ENCODE measurements at regions not wholly inside any gene's neighbourhood (a gene's known extent, or its start where the extent isn't known, plus 50 kb on each side); places are given as distances from the start of the nearest gene placed in this dataset.

- peaks cover 4% of the 10 kb centered on the region for H3K36me3 Mint-ChIP-seq
- CTCF ChIA-PET: interaction anchor here (0.6 kb wide), 1 partner anchor 960 kb away, joined by 4 read pairs; no protein-coding TSS in a partner anchor
- H3K9me3 Mint-ChIP-seq (ENCODE audit: low read depth): no peaks in the 10 kb centered on the region
- no peak for DNase-seq
- peaks cover 26% of the 10 kb centered on the region for H3K4me1 Mint-ChIP-seq
- H3K27ac Mint-ChIP-seq: peak overlapping the region; percentile 20
- H3K27me3 Mint-ChIP-seq: no peaks in the 10 kb centered on the region
- ATAC-seq: no peak
- H3K4me3 Mint-ChIP-seq: no peak overlapping the region
These were observed 226.3 kb downstream of the AHR start for GRCh38 chr7:17524746-17525145.

GRCh38 chr7:17526621-17527020 lies 228.2 kb downstream of the AHR start:
- Mint-ChIP-seq H3K27ac (no peak overlapping the region), H3K36me3 (peaks cover 4% of the 10 kb centered on the region), H3K4me1 (peaks cover 20% of the 10 kb centered on the region), H3K27me3 (no peaks in the 10 kb centered on the region), H3K9me3 (ENCODE audit: low read depth) (no peaks in the 10 kb centered on the region), H3K4me3 (no peak overlapping the region)
- no peak for DNase-seq
- CTCF ChIA-PET: no interaction called here
- no peak for ATAC-seq

- DNase-seq (no peak), ATAC-seq (no peak)
- peaks cover 24% of the 10 kb centered on the region for H3K4me1 Mint-ChIP-seq
- CTCF ChIA-PET: no interaction called here
- H3K9me3 Mint-ChIP-seq (ENCODE audit: low read depth): no peaks in the 10 kb centered on the region
- H3K27ac Mint-ChIP-seq: no peak overlapping the region
- no peak overlapping the region for H3K4me3 Mint-ChIP-seq
- peaks cover 2% of the 10 kb centered on the region for H3K27me3 Mint-ChIP-seq
- H3K36me3 Mint-ChIP-seq: peaks cover 4% of the 10 kb centered on the region
These were observed 230.2 kb downstream of the AHR start for GRCh38 chr7:17528636-17529035.

GRCh38 chr7:17530244-17530643 lies 231.8 kb downstream of the AHR start:
- CTCF ChIA-PET: interaction anchor here (1.1 kb wide), 1 partner anchor 8 kb away, joined by 3 read pairs; no protein-coding TSS in a partner anchor
- H3K36me3 Mint-ChIP-seq: peaks cover 4% of the 10 kb centered on the region
- H3K4me3 Mint-ChIP-seq: no peak overlapping the region
- peaks cover 2% of the 10 kb centered on the region for H3K27me3 Mint-ChIP-seq
- no peak for ATAC-seq
- DNase-seq: no peak
- peaks cover 14% of the 10 kb centered on the region for H3K4me1 Mint-ChIP-seq
- no peak overlapping the region for H3K27ac Mint-ChIP-seq
- H3K9me3 Mint-ChIP-seq (ENCODE audit: low read depth): no peaks in the 10 kb centered on the region

GRCh38 chr7:17530741-17531421 lies 232.4 kb downstream of the AHR start:
- CTCF ChIA-PET: interaction anchor here (1.1 to 1.5 kb wide), 3 partner anchors 9 to 228 kb away, joined by 3 to 5 read pairs (median 4); no protein-coding TSS in a partner anchor
- Mint-ChIP-seq H3K4me1 (peaks cover 13% of the 10 kb centered on the region), H3K27ac (no peak overlapping the region), H3K27me3 (peaks cover 2% of the 10 kb centered on the region), H3K9me3 (ENCODE audit: low read depth) (no peaks in the 10 kb centered on the region), H3K4me3 (no peak overlapping the region), H3K36me3 (peaks cover 4% of the 10 kb centered on the region)
- DNase-seq: no peak
- peak; percentile 42 for ATAC-seq

- Mint-ChIP-seq H3K27me3 (peaks cover 2% of the 10 kb centered on the region), H3K36me3 (peaks cover 2% of the 10 kb centered on the region), H3K4me1 (peaks cover 9% of the 10 kb centered on the region), H3K9me3 (ENCODE audit: low read depth) (no peaks in the 10 kb centered on the region), H3K4me3 (no peak overlapping the region), H3K27ac (no peak overlapping the region)
- CTCF ChIA-PET: no interaction called here
- ATAC-seq (no peak), DNase-seq (no peak)
These were observed 234.5 kb downstream of the AHR start for GRCh38 chr7:17532861-17533404.

GRCh38 chr7:17534348-17534747 lies 235.9 kb downstream of the AHR start:
- ATAC-seq (no peak), DNase-seq (no peak)
- Mint-ChIP-seq H3K27me3 (peaks cover 2% of the 10 kb centered on the region), H3K4me1 (peaks cover 9% of the 10 kb centered on the region), H3K36me3 (no peaks in the 10 kb centered on the region), H3K9me3 (ENCODE audit: low read depth) (no peaks in the 10 kb centered on the region), H3K27ac (no peak overlapping the region), H3K4me3 (no peak overlapping the region)
- CTCF ChIA-PET: no interaction called here

- ATAC-seq (no peak), DNase-seq (no peak)
- no peaks in the 10 kb centered on the region for H3K36me3 Mint-ChIP-seq
- peaks cover 2% of the 10 kb centered on the region for H3K27me3 Mint-ChIP-seq
- H3K27ac Mint-ChIP-seq: no peak overlapping the region
- no peak overlapping the region for H3K4me3 Mint-ChIP-seq
- CTCF ChIA-PET: no interaction called here
- H3K4me1 Mint-ChIP-seq: peaks cover 9% of the 10 kb centered on the region
- H3K9me3 Mint-ChIP-seq (ENCODE audit: low read depth): no peaks in the 10 kb centered on the region
These were observed 237.3 kb downstream of the AHR start for GRCh38 chr7:17535776-17536175.

- CTCF ChIA-PET: no interaction called here
- Mint-ChIP-seq H3K4me3 (no peak overlapping the region), H3K27ac (no peak overlapping the region), H3K36me3 (peaks cover 2% of the 10 kb centered on the region), H3K27me3 (peaks cover 20% of the 10 kb centered on the region), H3K9me3 (ENCODE audit: low read depth) (no peaks in the 10 kb centered on the region), H3K4me1 (no peaks in the 10 kb centered on the region)
- no peak for DNase-seq
- no peak for ATAC-seq
These were observed 245.9 kb downstream of the AHR start for GRCh38 chr7:17544401-17544800.

GRCh38 chr7:17545348-17545747 lies 246.9 kb downstream of the AHR start:
- Mint-ChIP-seq H3K27ac (no peak overlapping the region), H3K4me3 (no peak overlapping the region), H3K27me3 (peaks cover 20% of the 10 kb centered on the region), H3K9me3 (ENCODE audit: low read depth) (no peaks in the 10 kb centered on the region), H3K36me3 (peaks cover 2% of the 10 kb centered on the region), H3K4me1 (no peaks in the 10 kb centered on the region)
- CTCF ChIA-PET: no interaction called here
- no peak for DNase-seq
- no peak for ATAC-seq

- Mint-ChIP-seq H3K27me3 (peaks cover 20% of the 10 kb centered on the region), H3K4me1 (no peaks in the 10 kb centered on the region), H3K9me3 (ENCODE audit: low read depth) (no peaks in the 10 kb centered on the region), H3K27ac (no peak overlapping the region), H3K4me3 (no peak overlapping the region), H3K36me3 (peaks cover 3% of the 10 kb centered on the region)
- CTCF ChIA-PET: no interaction called here
- no peak for DNase-seq
- no peak for ATAC-seq
These were observed 247.7 kb downstream of the AHR start for GRCh38 chr7:17546189-17546588.

- CTCF ChIA-PET: interaction anchor here (0.6 kb wide), 1 partner anchor 148 kb away, joined by 3 read pairs; no protein-coding TSS in a partner anchor
- no peak for ATAC-seq
- Mint-ChIP-seq H3K4me1 (no peaks in the 10 kb centered on the region), H3K36me3 (peaks cover 3% of the 10 kb centered on the region), H3K9me3 (ENCODE audit: low read depth) (no peaks in the 10 kb centered on the region), H3K27ac (no peak overlapping the region), H3K4me3 (no peak overlapping the region), H3K27me3 (peaks cover 20% of the 10 kb centered on the region)
- no peak for DNase-seq
These were observed 248.1 kb downstream of the AHR start for GRCh38 chr7:17546592-17546991.

- Mint-ChIP-seq H3K27ac (no peak overlapping the region), H3K27me3 (peaks cover 20% of the 10 kb centered on the region), H3K4me1 (no peaks in the 10 kb centered on the region), H3K4me3 (no peak overlapping the region), H3K9me3 (ENCODE audit: low read depth) (no peaks in the 10 kb centered on the region), H3K36me3 (peaks cover 3% of the 10 kb centered on the region)
- ATAC-seq (no peak), DNase-seq (no peak)
- CTCF ChIA-PET: no interaction called here
These were observed 249.7 kb downstream of the AHR start for GRCh38 chr7:17548014-17548653.

- H3K27me3 Mint-ChIP-seq: peaks cover 17% of the 10 kb centered on the region
- ATAC-seq: no peak
- H3K4me1 Mint-ChIP-seq: no peaks in the 10 kb centered on the region
- H3K9me3 Mint-ChIP-seq (ENCODE audit: low read depth): no peaks in the 10 kb centered on the region
- no peak for DNase-seq
- H3K4me3 Mint-ChIP-seq: no peak overlapping the region
- CTCF ChIA-PET: interaction anchor here (1.0 kb wide), 1 partner anchor 1117 kb away, joined by 3 read pairs; no protein-coding TSS in a partner anchor
- H3K27ac Mint-ChIP-seq: no peak overlapping the region
- peaks cover 3% of the 10 kb centered on the region for H3K36me3 Mint-ChIP-seq
These were observed 251.0 kb downstream of the AHR start for GRCh38 chr7:17549406-17549805.
